CD14-positive monocyte (primary cell): ENCODE measurements at regions not wholly inside any gene's neighbourhood (a gene's known extent, or its start where the extent isn't known, plus 50 kb on each side); places are given as distances from the start of the nearest gene placed in this dataset.

Experiments used
- DNase-seq, 3 donors: peaks; one replicate each; pipeline ENCODE4 v3.0.0-alpha.2; 2011 to 2022
- H2AFZ ChIP-seq: 2 replicates; pipeline ENCODE4 v1.6.0; 2012; ENCODE audit warnings: mild to moderate bottlenecking, low read depth, low read length, inconsistent platforms; ENCODE audit not compliant: insufficient read depth, poor library complexity, severe bottlenecking
- H3K27ac ChIP-seq, 2 donors: 1 replicate in 1 of 2; 2 replicates in 1 of 2; pipeline ENCODE4 v1.5.1; 2012 to 2013; ENCODE audit warnings: low read length in 2 of 2, control low read depth in 1 of 2, inconsistent platforms in 1 of 2, low read depth in 1 of 2, mild to moderate bottlenecking in 1 of 2
- H3K27me3 ChIP-seq, 2 donors: one replicate each; pipeline versions ENCODE4 v1.6.0 to v1.6.1; 2011 to 2013; ENCODE audit warnings: low read length in 2 of 2; ENCODE audit not compliant: control insufficient read depth in 2 of 2, insufficient read depth in 2 of 2
- H3K36me3 ChIP-seq, 2 donors: replicated peaks in 1 of 2; 1 replicate in 1 of 2; 2 replicates in 1 of 2; pipeline versions ENCODE4 v1.5.1 to v1.6.1; 2012 to 2013; ENCODE audit warnings: low read length in 2 of 2, control low read depth in 1 of 2, inconsistent platforms in 1 of 2, mild to moderate bottlenecking in 1 of 2; ENCODE audit not compliant: insufficient read depth in 2 of 2, control insufficient read depth in 1 of 2
- H3K4me1 ChIP-seq, 2 donors: 1 replicate in 1 of 2; 2 replicates in 1 of 2; pipeline versions ENCODE4 v1.5.1 to v1.6.1; 2012 to 2013; ENCODE audit warnings: low read length in 2 of 2, control low read depth in 1 of 2, inconsistent platforms in 1 of 2, mild to moderate bottlenecking in 1 of 2, moderate library complexity in 1 of 2; ENCODE audit not compliant: insufficient read depth in 2 of 2, control insufficient read depth in 1 of 2
- H3K4me2 ChIP-seq: replicated peaks from 2 replicates; pipeline ENCODE3; 2012; ENCODE audit warnings: low read length, moderate library complexity, mild to moderate bottlenecking; ENCODE audit not compliant: poor library complexity, severe bottlenecking; ENCODE audit errors: extremely low read depth
- H3K4me3 ChIP-seq, 3 experiments: fragments of 200-600 bp in 1 of 3; sonication (generic) in 1 of 3; replicated peaks in 1 of 3; 1 replicate in 2 of 3; 2 replicates in 1 of 3; pipeline ENCODE4 v1.5.1; 2011 to 2013; ENCODE audit warnings: low read length in 3 of 3, mild to moderate bottlenecking in 3 of 3, control low read depth in 2 of 3, low read depth in 2 of 3, inconsistent platforms in 1 of 3, moderate library complexity in 1 of 3
- H3K79me2 ChIP-seq: 2 replicates; pipeline ENCODE4 v1.6.0; 2012; ENCODE audit warnings: mild to moderate bottlenecking, control low read depth, inconsistent platforms, low read length, moderate library complexity; ENCODE audit not compliant: insufficient read depth
- H3K9ac ChIP-seq: 2 replicates; pipeline ENCODE4 v1.6.0; 2017; ENCODE audit warnings: low read length, mild to moderate bottlenecking; ENCODE audit not compliant: insufficient read depth, poor library complexity, severe bottlenecking
- H3K9me3 ChIP-seq, 2 donors: replicated peaks in 1 of 2; 1 replicate in 1 of 2; 2 replicates in 1 of 2; pipeline versions ENCODE4 v1.5.1 to v1.6.1; 2012 to 2013; ENCODE audit warnings: low read length in 2 of 2, control low read depth in 1 of 2; ENCODE audit not compliant: control insufficient read depth in 1 of 2, insufficient read depth in 1 of 2
- H4K20me1 ChIP-seq: 2 replicates; pipeline ENCODE4 v1.6.0; 2012; ENCODE audit warnings: mild to moderate bottlenecking, low read length, control low read depth, moderate library complexity; ENCODE audit not compliant: insufficient read depth
- H3K27ac Mint-ChIP-seq, 7 donors: one replicate each; pipeline ENCODE4 v1.8.0; 2020; ENCODE audit warnings: mild to moderate bottlenecking in 7 of 7, mixed read lengths in 7 of 7, moderate library complexity in 6 of 7, inconsistent platforms in 2 of 7
- H3K27me3 Mint-ChIP-seq, 3 donors: one replicate each; pipeline ENCODE4 v1.8.0; 2021 to 2022; ENCODE audit warnings: low read depth in 3 of 3, mild to moderate bottlenecking in 3 of 3, mixed read lengths in 3 of 3, moderate library complexity in 3 of 3, inconsistent platforms in 1 of 3
- H3K36me3 Mint-ChIP-seq, 2 donors: one replicate each; pipeline ENCODE4 v1.8.0; 2020; ENCODE audit warnings: mixed read lengths in 2 of 2, inconsistent platforms in 1 of 2, mild to moderate bottlenecking in 1 of 2
- H3K4me1 Mint-ChIP-seq: one replicate; pipeline ENCODE4 v1.8.0; 2020; ENCODE audit warnings: mild to moderate bottlenecking, mixed read lengths
- H3K4me3 Mint-ChIP-seq, 2 donors: one replicate each; pipeline ENCODE4 v1.8.0; 2020; ENCODE audit warnings: mild to moderate bottlenecking in 2 of 2, mixed read lengths in 2 of 2, moderate library complexity in 1 of 2
- H3K9me3 Mint-ChIP-seq, 7 donors: one replicate each; pipeline ENCODE4 v1.8.0; 2020 to 2022; ENCODE audit warnings: mixed read lengths in 7 of 7, mild to moderate bottlenecking in 6 of 7, moderate library complexity in 6 of 7, inconsistent platforms in 2 of 7
- CTCF ChIP-seq: fragments of 200-600 bp; IDR thresholded peaks from one replicate; pipeline ENCODE4 v1.8.0; 2022; ENCODE audit warnings: antibody characterized with exemption, mild to moderate bottlenecking
- WGBS: methylation state at CpG from one replicate; pipeline ENCODE4 v1.1.5; 2013; ENCODE audit warnings: missing lambda C conversion rate; ENCODE audit not compliant: insufficient coverage; 5-methylcytosine and 5-hydroxymethylcytosine counted together
- intact Hi-C, 2 donors: fragments of 100-400 bp; cut with micrococcal nuclease; formaldehyde crosslinking; loops; one replicate each; pipeline versions ENCODE4 v1.15.0 to v1.15.1; 2023

- no peaks in the 10 kb centered on the region for H3K36me3 Mint-ChIP-seq
- Histone ChIP-seq H2AFZ (no peak overlapping the region), H3K4me2 (no peak overlapping the region), H3K9ac (no peak overlapping the region), H3K27ac (no peak overlapping the region), H4K20me1 (no peaks in the 10 kb centered on the region), H3K4me1 (no peaks in the 10 kb centered on the region), H3K27me3 (no peaks in the 10 kb centered on the region), H3K4me3 (no peak overlapping the region), H3K9me3 (no peaks in the 10 kb centered on the region), H3K36me3 (no peaks in the 10 kb centered on the region), H3K79me2 (no peaks in the 10 kb centered on the region)
- no peak overlapping the region for H3K27ac Mint-ChIP-seq
- DNase-seq = no peak
- H3K27me3 Mint-ChIP-seq = no peaks in the 10 kb centered on the region
- no peak for TF ChIP-seq CTCF
- intact Hi-C loops = no loop called here
- peaks cover 0 to 6% (median 0%) of the 10 kb centered on the region in 7 donors for H3K9me3 Mint-ChIP-seq
- H3K4me1 Mint-ChIP-seq = no peaks in the 10 kb centered on the region
- 76% methylated on average over 2 of the region's 3 CpGs for WGBS
- no peak overlapping the region for H3K4me3 Mint-ChIP-seq
These were observed 1141.1 kb downstream of the CDH11 start for GRCh38 chr16:63980763-63981162.

- Histone ChIP-seq H2AFZ (no peak overlapping the region), H4K20me1 (no peaks in the 10 kb centered on the region), H3K4me2 (no peak overlapping the region), H3K27ac (no peak overlapping the region), H3K36me3 (no peaks in the 10 kb centered on the region), H3K27me3 (no peaks in the 10 kb centered on the region), H3K9ac (no peak overlapping the region), H3K79me2 (no peaks in the 10 kb centered on the region), H3K9me3 (no peaks in the 10 kb centered on the region), H3K4me1 (no peaks in the 10 kb centered on the region), H3K4me3 (no peak overlapping the region)
- H3K4me3 Mint-ChIP-seq = no peak overlapping the region
- H3K36me3 Mint-ChIP-seq = no peaks in the 10 kb centered on the region
- no peak for TF ChIP-seq CTCF
- DNase-seq = no peak
- intact Hi-C loops = no loop called here
- H3K27ac Mint-ChIP-seq = no peak overlapping the region
- no peaks in the 10 kb centered on the region for H3K4me1 Mint-ChIP-seq
- peaks cover 0 to 6% (median 3%) of the 10 kb centered on the region in 7 donors for H3K9me3 Mint-ChIP-seq
- no peaks in the 10 kb centered on the region for H3K27me3 Mint-ChIP-seq
These were observed 1143.6 kb downstream of the CDH11 start for GRCh38 chr16:63978240-63978639.
